NCI-H460 (cell line): ENCODE measurements at regions not wholly inside any gene's neighbourhood (a gene's known extent, or its start where the extent isn't known, plus 50 kb on each side); places are given as distances from the start of the nearest gene placed in this dataset.

Source experiments
- DNase-seq: peaks from one replicate; pipeline ENCODE4 v3.0.0-alpha.2; 2016; ENCODE audit warnings: low read depth; ENCODE audit errors: extremely low read depth

GRCh38 chr9:23412046-23412445, 414.0 kb downstream of the ELAVL2 start:
- no peak for DNase-seq

GRCh38 chr9:23412458-23412857, 413.6 kb downstream of the ELAVL2 start:
- no peak for DNase-seq

GRCh38 chr9:23413541-23413940, 412.5 kb downstream of the ELAVL2 start:
- DNase-seq = no peak

- no peak for DNase-seq
Observed at GRCh38 chr9:23423999-23424398, 402.0 kb downstream of the ELAVL2 start.

GRCh38 chr9:23426144-23426543, 399.9 kb downstream of the ELAVL2 start:
- no peak for DNase-seq

- no peak for DNase-seq
Observed at GRCh38 chr9:23431459-23431858, 394.6 kb downstream of the ELAVL2 start.

GRCh38 chr9:23434654-23435053, 391.4 kb downstream of the ELAVL2 start:
- no peak for DNase-seq

- DNase-seq = no peak
Observed at GRCh38 chr9:23438299-23438907, 387.6 kb downstream of the ELAVL2 start.

GRCh38 chr9:23441275-23441674, 384.8 kb downstream of the ELAVL2 start:
- DNase-seq = no peak

- no peak for DNase-seq
Observed at GRCh38 chr9:23444658-23445057, 381.4 kb downstream of the ELAVL2 start.

GRCh38 chr9:23447166-23447565, 378.9 kb downstream of the ELAVL2 start:
- DNase-seq = no peak

- no peak for DNase-seq
Observed at GRCh38 chr9:23447944-23448343, 378.1 kb downstream of the ELAVL2 start.

GRCh38 chr9:23451802-23452418, 374.1 kb downstream of the ELAVL2 start:
- no peak for DNase-seq

- no peak for DNase-seq
Observed at GRCh38 chr9:23464275-23464674, 361.8 kb downstream of the ELAVL2 start.

- DNase-seq = no peak
Observed at GRCh38 chr9:23467276-23467675, 358.8 kb downstream of the ELAVL2 start.

GRCh38 chr9:23477908-23478307, 348.1 kb downstream of the ELAVL2 start:
- no peak for DNase-seq

GRCh38 chr9:23483566-23483965, 342.5 kb downstream of the ELAVL2 start:
- no peak for DNase-seq

- DNase-seq = peak; percentile 11
Observed at GRCh38 chr9:23492126-23493002, 333.7 kb downstream of the ELAVL2 start.

GRCh38 chr9:23493219-23493618, 332.8 kb downstream of the ELAVL2 start:
- DNase-seq = no peak

GRCh38 chr9:23496489-23497136, 329.4 kb downstream of the ELAVL2 start:
- no peak for DNase-seq

GRCh38 chr9:23497137-23497504, 328.9 kb downstream of the ELAVL2 start:
- DNase-seq = no peak
